IMR-90 (cell line): ENCODE measurements at regions not wholly inside any gene's neighbourhood (a gene's known extent, or its start where the extent isn't known, plus 50 kb on each side); places are given as distances from the start of the nearest gene placed in this dataset.

Experiments
- ATAC-seq: fragments of 200-7000 bp; cut with Tn5 transposase; 2 replicates; pipeline ENCODE4 v1.9.1; 2020; ENCODE audit warnings: low read depth, mild to moderate bottlenecking, moderate library complexity
- BruUV-seq: library from RNA; stranded (reverse); fragments of 400-500 nt; replicated peaks from 2 replicates; lab custom pipeline; 2021; lab: Mats Ljungman, UMichigan
- CTCF ChIA-PET: fragments of 300-600 bp; formaldehyde crosslinking; extraction: SDS; loops from one replicate; lab custom pipeline; 2021; ENCODE audit warnings: antibody characterized with exemption; lab: Yijun Ruan, JAX
- POLR2A ChIA-PET: fragments of 300-600 bp; sonication (Branson Sonifier 250); formaldehyde crosslinking; loops from one replicate; lab custom pipeline; 2022; ENCODE audit warnings: antibody characterized with exemption; ENCODE audit not compliant: unreplicated experiment; lab: Charles Lee
- DNase-seq: peaks from one replicate; pipeline ENCODE4 v3.0.0; 2013
- H2AFZ ChIP-seq: replicated peaks from 2 replicates; pipeline ENCODE3; 2013; ENCODE audit warnings: low read length, mild to moderate bottlenecking; ENCODE audit not compliant: poor library complexity
- H2AK5ac ChIP-seq: 2 replicates; pipeline ENCODE4 v1.6.1; 2013; ENCODE audit warnings: low read depth, low read length, inconsistent platforms
- H2AK9ac ChIP-seq: replicated peaks from 2 replicates; pipeline ENCODE3; 2013; ENCODE audit warnings: mild to moderate bottlenecking, low read depth, low read length, moderate library complexity; ENCODE audit not compliant: poor library complexity
- H2BK120ac ChIP-seq: 2 replicates; pipeline ENCODE4 v1.6.1; 2013; ENCODE audit warnings: low read depth, low read length, inconsistent platforms
- H2BK15ac ChIP-seq: 3 replicates; pipeline ENCODE4 v1.6.1; 2013; ENCODE audit warnings: low read depth, low read length, inconsistent platforms
- H2BK20ac ChIP-seq: 2 replicates; pipeline ENCODE4 v1.6.1; 2013; ENCODE audit warnings: low read depth, mild to moderate bottlenecking, inconsistent platforms, low read length, moderate library complexity
- H2BK5ac ChIP-seq: 2 replicates; pipeline ENCODE4 v1.6.1; 2013; ENCODE audit warnings: mild to moderate bottlenecking, low read depth, low read length, inconsistent platforms; ENCODE audit not compliant: poor library complexity, severe bottlenecking
- H3K14ac ChIP-seq: replicated peaks from 2 replicates; pipeline ENCODE4 v1.6.1; 2013; ENCODE audit warnings: low read depth, low read length, inconsistent platforms
- H3K18ac ChIP-seq: 2 replicates; pipeline ENCODE4 v1.6.1; 2013; ENCODE audit warnings: low read depth, low read length, control low read depth
- H3K23ac ChIP-seq: 2 replicates; pipeline ENCODE4 v1.6.1; 2013; ENCODE audit warnings: low read depth, low read length, inconsistent platforms
- H3K27ac ChIP-seq: 2 replicates; pipeline ENCODE4 v1.5.1; 2013; ENCODE audit warnings: mild to moderate bottlenecking, control low read depth, low read length; ENCODE audit not compliant: insufficient read depth
- H3K27me3 ChIP-seq: 2 replicates; pipeline ENCODE4 v1.6.1; 2013; ENCODE audit warnings: low read length; ENCODE audit not compliant: control insufficient read depth, insufficient read depth
- H3K36me3 ChIP-seq: 2 replicates; pipeline ENCODE4 v1.6.1; 2013; ENCODE audit warnings: low read length, mixed read lengths; ENCODE audit not compliant: control insufficient read depth, insufficient read depth
- H3K4ac ChIP-seq: 2 replicates; pipeline ENCODE4 v1.6.1; 2013; ENCODE audit warnings: low read depth, low read length, inconsistent platforms
- H3K4me1 ChIP-seq: 2 replicates; pipeline ENCODE4 v1.6.1; 2013; ENCODE audit warnings: low read length, mixed read lengths; ENCODE audit not compliant: control insufficient read depth, insufficient read depth
- H3K4me2 ChIP-seq: 2 replicates; pipeline ENCODE4 v1.6.1; 2013; ENCODE audit warnings: low read depth, mild to moderate bottlenecking, control low read depth, low read length, moderate library complexity
- H3K4me3 ChIP-seq: 2 replicates; pipeline ENCODE4 v1.5.1; 2013; ENCODE audit warnings: low read depth, mild to moderate bottlenecking, control low read depth, low read length, moderate library complexity; ENCODE audit not compliant: insufficient read depth
- H3K56ac ChIP-seq: 2 replicates; pipeline ENCODE4 v1.6.1; 2013; ENCODE audit warnings: low read length, inconsistent platforms; ENCODE audit not compliant: insufficient read depth; ENCODE audit errors: extremely low read depth
- H3K79me1 ChIP-seq, 2 experiments: 2 replicates each; pipeline ENCODE4 v1.6.1; 2013; ENCODE audit warnings: low read length in 2 of 2, inconsistent platforms in 1 of 2, low read depth in 1 of 2
- H3K9ac ChIP-seq: 2 replicates; pipeline ENCODE4 v1.6.1; 2013; ENCODE audit warnings: low read depth, low read length, control low read depth
- H3K9me1 ChIP-seq: 2 replicates; pipeline ENCODE4 v1.6.1; 2013; ENCODE audit warnings: low read length, inconsistent platforms; ENCODE audit not compliant: insufficient read depth
- H3K9me3 ChIP-seq: 2 replicates; pipeline ENCODE4 v1.6.1; 2013; ENCODE audit warnings: low read length; ENCODE audit not compliant: control insufficient read depth, insufficient read depth
- H4K20me1 ChIP-seq: 2 replicates; pipeline ENCODE4 v1.6.1; 2013; ENCODE audit warnings: low read length, inconsistent platforms; ENCODE audit not compliant: insufficient read depth
- H4K5ac ChIP-seq: 2 replicates; pipeline ENCODE4 v1.6.1; 2013; ENCODE audit warnings: mild to moderate bottlenecking, low read depth, low read length, control low read depth
- H4K8ac ChIP-seq, 2 experiments: 2 replicates each; pipeline ENCODE4 v1.6.1; 2013; ENCODE audit warnings: low read depth in 2 of 2, low read length in 2 of 2, control low read depth in 1 of 2, inconsistent platforms in 1 of 2
- H4K91ac ChIP-seq: 2 replicates; pipeline ENCODE4 v1.6.1; 2013; ENCODE audit warnings: low read depth, low read length, inconsistent platforms; ENCODE audit not compliant: insufficient read depth
- WGBS, 2 experiments: methylation state at CpG; one replicate each; pipeline versions ENCODE4 v1.1.5 to v1.1.7; 2013; ENCODE audit warnings: missing lambda C conversion rate in 2 of 2; ENCODE audit not compliant: insufficient read length in 1 of 2; ENCODE audit errors: extremely low coverage in 2 of 2; 5-methylcytosine and 5-hydroxymethylcytosine counted together
- dilution Hi-C: fragments of 300-500 bp; cut with HindIII; formaldehyde crosslinking; loops from one replicate; pipeline ENCODE4 v1.14.3; 2018; ENCODE audit warnings: low sequenced_read_pairs; ENCODE audit not compliant: unreplicated experiment
- in situ Hi-C: fragments of 300-500 bp; cut with MboI; formaldehyde crosslinking; loops from 3 replicates; pipeline ENCODE4 v1.14.3; 2019; ENCODE audit warnings: low sequenced_read_pairs, inconsistent platforms, mixed read lengths
- intact Hi-C: fragments of 100-400 bp; cut with micrococcal nuclease; formaldehyde crosslinking; loops from 2 replicates; pipeline ENCODE4 v1.10.0; 2022
- TF ChIP-seq, protein P1 (sequence below): fragments of 150-350 bp; IDR thresholded peaks from 2 replicates; pipeline ENCODE4 v1.6.1; 2016; ENCODE audit warnings: low read depth, mild to moderate bottlenecking, low read length, moderate library complexity, borderline replicate concordance

DNA sequence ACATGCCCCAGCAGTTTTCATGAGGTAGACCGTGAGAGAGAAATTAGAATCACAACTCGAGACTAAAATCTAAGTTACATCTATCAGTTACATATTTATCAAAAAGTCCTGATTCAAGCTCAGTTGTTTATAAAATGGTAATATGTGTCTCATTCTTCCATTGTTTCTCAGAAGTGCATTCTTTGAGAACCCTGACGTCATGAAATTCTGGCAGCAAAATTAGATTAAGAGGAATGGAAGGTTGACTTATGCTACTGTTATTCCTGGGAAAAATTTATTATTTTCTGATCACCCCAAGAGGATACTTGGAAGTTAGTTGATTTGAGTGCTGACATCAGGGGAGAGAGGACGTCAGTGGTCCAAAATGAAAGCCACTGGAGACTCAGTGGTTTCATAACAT is 1864.8 kb upstream of the LRRTM1 start:
- H3K4me1 ChIP-seq: no peaks in the 10 kb centered on the region

More for the DNA sequence above, 1864.8 kb upstream of the LRRTM1 start:
- intact Hi-C loops: no loop called here
- ChIA-PET CTCF (no interaction called here), POLR2A (no interaction called here)
- Histone ChIP-seq H3K9ac (no peak overlapping the region), H3K27me3 (no peaks in the 10 kb centered on the region), H4K20me1 (no peaks in the 10 kb centered on the region), H4K5ac (no peak overlapping the region), H2AK9ac (no peak overlapping the region), H2BK5ac (no peak overlapping the region), H2AK5ac (no peak overlapping the region), H2BK120ac (no peak overlapping the region), H3K9me1 (no peaks in the 10 kb centered on the region), H2BK15ac (no peak overlapping the region), H3K27ac (no peak overlapping the region), H3K23ac (no peak overlapping the region), H3K56ac (no peak overlapping the region), H4K8ac (no peak overlapping the region), H3K79me1 (no peaks in the 10 kb centered on the region), H3K18ac (no peak overlapping the region), H2AFZ (no peak overlapping the region), H3K36me3 (no peaks in the 10 kb centered on the region), H2BK20ac (no peak overlapping the region), H3K4me3 (no peak overlapping the region), H4K91ac (no peak overlapping the region), H3K9me3 (no peaks in the 10 kb centered on the region), H3K14ac (no peak overlapping the region), H3K4ac (no peak overlapping the region), H3K4me2 (no peak overlapping the region)
- TF ChIP-seq, protein P1, sequence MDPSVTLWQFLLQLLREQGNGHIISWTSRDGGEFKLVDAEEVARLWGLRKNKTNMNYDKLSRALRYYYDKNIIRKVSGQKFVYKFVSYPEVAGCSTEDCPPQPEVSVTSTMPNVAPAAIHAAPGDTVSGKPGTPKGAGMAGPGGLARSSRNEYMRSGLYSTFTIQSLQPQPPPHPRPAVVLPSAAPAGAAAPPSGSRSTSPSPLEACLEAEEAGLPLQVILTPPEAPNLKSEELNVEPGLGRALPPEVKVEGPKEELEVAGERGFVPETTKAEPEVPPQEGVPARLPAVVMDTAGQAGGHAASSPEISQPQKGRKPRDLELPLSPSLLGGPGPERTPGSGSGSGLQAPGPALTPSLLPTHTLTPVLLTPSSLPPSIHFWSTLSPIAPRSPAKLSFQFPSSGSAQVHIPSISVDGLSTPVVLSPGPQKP: no peak
- dilution Hi-C loops: no loop called here
- WGBS, 2 experiments: no CpG with 5 or more reads among the region's 4 CpGs
- DNase-seq (no peak), ATAC-seq (no peak)
- no TSS peak for BruUV-seq
- in situ Hi-C loops: no loop called here
